ENCODE measurements at regions not wholly inside any gene's neighbourhood (a gene's known extent, or its start where the extent isn't known, plus 50 kb on each side); places are given as distances from the start of the nearest gene placed in this dataset.

DNA sequence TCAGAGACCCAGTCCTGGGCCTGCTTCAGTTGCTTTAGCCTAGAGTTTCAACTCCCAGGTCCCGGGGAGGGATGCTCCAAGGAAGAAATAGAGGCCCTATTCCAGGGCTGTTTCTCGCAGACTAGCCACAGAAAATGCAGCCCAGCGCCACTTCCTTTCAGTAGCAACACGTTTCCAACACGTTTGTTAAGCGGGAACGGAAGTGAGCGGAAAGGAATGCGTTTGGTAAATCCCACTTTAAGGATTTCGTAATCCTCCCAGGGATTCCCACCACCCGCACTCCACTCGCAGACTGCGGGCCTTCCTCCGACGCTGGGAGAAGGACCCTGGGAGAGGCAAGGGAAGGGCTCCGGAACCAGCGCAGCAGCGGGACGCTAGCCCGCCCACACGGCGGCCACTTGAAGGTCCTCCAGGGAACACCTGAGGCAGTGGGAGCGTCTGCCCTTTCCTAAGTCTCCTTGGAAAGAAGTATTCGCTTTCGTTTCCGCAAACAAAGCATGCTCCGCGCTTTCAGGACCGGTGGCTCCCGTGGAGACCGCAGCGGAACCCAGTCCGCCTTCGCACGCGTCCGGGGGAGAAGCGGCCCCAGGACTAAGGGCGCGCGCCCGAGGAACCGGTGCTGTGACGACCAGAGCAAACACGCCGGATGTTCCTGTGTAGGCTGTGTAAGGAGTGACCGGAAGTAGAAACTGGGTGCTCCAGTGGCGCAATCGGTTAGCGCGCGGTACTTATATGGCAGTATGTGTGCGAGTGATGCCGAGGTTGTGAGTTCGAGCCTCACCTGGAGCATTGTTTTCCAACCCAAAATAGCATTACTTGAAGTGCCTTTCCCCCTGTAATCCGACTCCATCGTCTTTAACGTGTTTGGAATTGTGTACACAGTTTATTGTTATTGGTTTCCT, 227.6 kb upstream of the PRSS16 start (continued):
- TF ChIP-seq, protein P1, sequence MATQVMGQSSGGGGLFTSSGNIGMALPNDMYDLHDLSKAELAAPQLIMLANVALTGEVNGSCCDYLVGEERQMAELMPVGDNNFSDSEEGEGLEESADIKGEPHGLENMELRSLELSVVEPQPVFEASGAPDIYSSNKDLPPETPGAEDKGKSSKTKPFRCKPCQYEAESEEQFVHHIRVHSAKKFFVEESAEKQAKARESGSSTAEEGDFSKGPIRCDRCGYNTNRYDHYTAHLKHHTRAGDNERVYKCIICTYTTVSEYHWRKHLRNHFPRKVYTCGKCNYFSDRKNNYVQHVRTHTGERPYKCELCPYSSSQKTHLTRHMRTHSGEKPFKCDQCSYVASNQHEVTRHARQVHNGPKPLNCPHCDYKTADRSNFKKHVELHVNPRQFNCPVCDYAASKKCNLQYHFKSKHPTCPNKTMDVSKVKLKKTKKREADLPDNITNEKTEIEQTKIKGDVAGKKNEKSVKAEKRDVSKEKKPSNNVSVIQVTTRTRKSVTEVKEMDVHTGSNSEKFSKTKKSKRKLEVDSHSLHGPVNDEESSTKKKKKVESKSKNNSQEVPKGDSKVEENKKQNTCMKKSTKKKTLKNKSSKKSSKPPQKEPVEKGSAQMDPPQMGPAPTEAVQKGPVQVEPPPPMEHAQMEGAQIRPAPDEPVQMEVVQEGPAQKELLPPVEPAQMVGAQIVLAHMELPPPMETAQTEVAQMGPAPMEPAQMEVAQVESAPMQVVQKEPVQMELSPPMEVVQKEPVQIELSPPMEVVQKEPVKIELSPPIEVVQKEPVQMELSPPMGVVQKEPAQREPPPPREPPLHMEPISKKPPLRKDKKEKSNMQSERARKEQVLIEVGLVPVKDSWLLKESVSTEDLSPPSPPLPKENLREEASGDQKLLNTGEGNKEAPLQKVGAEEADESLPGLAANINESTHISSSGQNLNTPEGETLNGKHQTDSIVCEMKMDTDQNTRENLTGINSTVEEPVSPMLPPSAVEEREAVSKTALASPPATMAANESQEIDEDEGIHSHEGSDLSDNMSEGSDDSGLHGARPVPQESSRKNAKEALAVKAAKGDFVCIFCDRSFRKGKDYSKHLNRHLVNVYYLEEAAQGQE (IDR thresholded peaks at IDR 0.05; ENCODE audit: low read depth, low read length): 0 out of 2 replicates have a peak, but pooled peaks have one; percentile 17
- TF ChIP-seq TEAD4 (IDR thresholded peaks at IDR 0.05; ENCODE audit: borderline replicate concordance, insufficient read depth) (0 out of 2 replicates have a peak, but pooled peaks have one; percentile 23), POLR2AphosphoS5 (IDR thresholded peaks at IDR 0.05; ENCODE audit: low read depth, low read length) (peak; percentile 81), NRF1 (IDR thresholded peaks at IDR 0.05; ENCODE audit: low read depth, low read length) (no peak), MXI1 (IDR thresholded peaks at IDR 0.05; ENCODE audit: low read depth, low read length) (peak; percentile 58; the same call in 1 of the 2 replicates), SIN3A (IDR thresholded peaks at IDR 0.05; ENCODE audit: borderline replicate concordance, low read depth, low read length) (no peak), EZH2phosphoT487 (IDR thresholded peaks at IDR 0.05; ENCODE audit: borderline replicate concordance, low read depth) (no peak)

DNA sequence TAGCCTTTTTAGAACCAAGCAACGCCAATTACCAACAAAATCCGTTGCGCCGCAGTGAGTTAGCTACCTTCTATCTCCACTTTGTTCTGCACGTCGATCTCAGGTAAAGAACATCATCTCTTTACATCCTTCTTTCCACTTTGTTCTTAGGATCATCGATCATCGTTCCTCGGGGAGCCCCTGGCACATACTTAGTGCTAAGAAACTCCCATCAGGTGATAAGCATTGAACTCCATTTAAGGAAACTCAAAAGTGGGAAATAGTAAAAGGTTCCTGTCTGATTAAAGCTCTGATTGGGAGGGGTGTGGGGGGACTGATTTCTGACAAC, 227.0 kb upstream of the PRSS16 start:
- Histone ChIP-seq H4K20me1 (ENCODE audit: insufficient read depth) (no peaks in the 10 kb centered on the region), H3K4me1 (ENCODE audit: control insufficient read depth in 1 of 2, insufficient read depth in 2 of 2, low read depth in 1 of 2, low read length in 1 of 2) (peaks cover 0 to 8% of the 10 kb centered on the region in 2 experiments; a peak in 2 of 4 replicates)

More for the DNA sequence above, 227.0 kb upstream of the PRSS16 start:
- no peaks in the 10 kb centered on the region for H3K79me2 ChIP-seq (ENCODE audit: insufficient read depth)
- TF ChIP-seq, protein P2, sequence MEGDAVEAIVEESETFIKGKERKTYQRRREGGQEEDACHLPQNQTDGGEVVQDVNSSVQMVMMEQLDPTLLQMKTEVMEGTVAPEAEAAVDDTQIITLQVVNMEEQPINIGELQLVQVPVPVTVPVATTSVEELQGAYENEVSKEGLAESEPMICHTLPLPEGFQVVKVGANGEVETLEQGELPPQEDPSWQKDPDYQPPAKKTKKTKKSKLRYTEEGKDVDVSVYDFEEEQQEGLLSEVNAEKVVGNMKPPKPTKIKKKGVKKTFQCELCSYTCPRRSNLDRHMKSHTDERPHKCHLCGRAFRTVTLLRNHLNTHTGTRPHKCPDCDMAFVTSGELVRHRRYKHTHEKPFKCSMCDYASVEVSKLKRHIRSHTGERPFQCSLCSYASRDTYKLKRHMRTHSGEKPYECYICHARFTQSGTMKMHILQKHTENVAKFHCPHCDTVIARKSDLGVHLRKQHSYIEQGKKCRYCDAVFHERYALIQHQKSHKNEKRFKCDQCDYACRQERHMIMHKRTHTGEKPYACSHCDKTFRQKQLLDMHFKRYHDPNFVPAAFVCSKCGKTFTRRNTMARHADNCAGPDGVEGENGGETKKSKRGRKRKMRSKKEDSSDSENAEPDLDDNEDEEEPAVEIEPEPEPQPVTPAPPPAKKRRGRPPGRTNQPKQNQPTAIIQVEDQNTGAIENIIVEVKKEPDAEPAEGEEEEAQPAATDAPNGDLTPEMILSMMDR (IDR thresholded peaks at IDR 0.05): no peak
- TF ChIP-seq GATA2 (CRISPR knock-in tag; IDR thresholded peaks at IDR 0.05) (no peak), GABPA (IDR thresholded peaks at IDR 0.05; ENCODE audit: low read depth) (no peak), RFX5 (IDR thresholded peaks at IDR 0.05; ENCODE audit: low read length) (no peak), EP300 (IDR thresholded peaks at IDR 0.05; ENCODE audit: borderline replicate concordance in 1 of 2, low read depth in 1 of 2, low read length in 1 of 2) (0 out of 4 replicates have a peak, but pooled peaks of 1 of the 2 experiments have one; percentile 0)
- TF ChIP-seq, protein P3, sequence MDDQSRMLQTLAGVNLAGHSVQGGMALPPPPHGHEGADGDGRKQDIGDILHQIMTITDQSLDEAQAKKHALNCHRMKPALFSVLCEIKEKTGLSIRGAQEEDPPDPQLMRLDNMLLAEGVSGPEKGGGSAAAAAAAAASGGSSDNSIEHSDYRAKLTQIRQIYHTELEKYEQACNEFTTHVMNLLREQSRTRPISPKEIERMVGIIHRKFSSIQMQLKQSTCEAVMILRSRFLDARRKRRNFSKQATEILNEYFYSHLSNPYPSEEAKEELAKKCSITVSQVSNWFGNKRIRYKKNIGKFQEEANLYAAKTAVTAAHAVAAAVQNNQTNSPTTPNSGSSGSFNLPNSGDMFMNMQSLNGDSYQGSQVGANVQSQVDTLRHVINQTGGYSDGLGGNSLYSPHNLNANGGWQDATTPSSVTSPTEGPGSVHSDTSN (IDR thresholded peaks at IDR 0.05): no peak
- TF ChIP-seq, protein P4, sequence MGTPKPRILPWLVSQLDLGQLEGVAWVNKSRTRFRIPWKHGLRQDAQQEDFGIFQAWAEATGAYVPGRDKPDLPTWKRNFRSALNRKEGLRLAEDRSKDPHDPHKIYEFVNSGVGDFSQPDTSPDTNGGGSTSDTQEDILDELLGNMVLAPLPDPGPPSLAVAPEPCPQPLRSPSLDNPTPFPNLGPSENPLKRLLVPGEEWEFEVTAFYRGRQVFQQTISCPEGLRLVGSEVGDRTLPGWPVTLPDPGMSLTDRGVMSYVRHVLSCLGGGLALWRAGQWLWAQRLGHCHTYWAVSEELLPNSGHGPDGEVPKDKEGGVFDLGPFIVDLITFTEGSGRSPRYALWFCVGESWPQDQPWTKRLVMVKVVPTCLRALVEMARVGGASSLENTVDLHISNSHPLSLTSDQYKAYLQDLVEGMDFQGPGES (IDR thresholded peaks at IDR 0.05; ENCODE audit: low read depth, low read length): no peak
- TF ChIP-seq, protein P5, sequence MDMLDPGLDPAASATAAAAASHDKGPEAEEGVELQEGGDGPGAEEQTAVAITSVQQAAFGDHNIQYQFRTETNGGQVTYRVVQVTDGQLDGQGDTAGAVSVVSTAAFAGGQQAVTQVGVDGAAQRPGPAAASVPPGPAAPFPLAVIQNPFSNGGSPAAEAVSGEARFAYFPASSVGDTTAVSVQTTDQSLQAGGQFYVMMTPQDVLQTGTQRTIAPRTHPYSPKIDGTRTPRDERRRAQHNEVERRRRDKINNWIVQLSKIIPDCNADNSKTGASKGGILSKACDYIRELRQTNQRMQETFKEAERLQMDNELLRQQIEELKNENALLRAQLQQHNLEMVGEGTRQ (IDR thresholded peaks at IDR 0.05; ENCODE audit: borderline replicate concordance, low read depth, low read length): no peak
- TF ChIP-seq, protein P1 (IDR thresholded peaks at IDR 0.05; ENCODE audit: low read depth, low read length): no peak
- peak overlapping the region in 1 of 2 experiments; percentile 64; a peak in 2 of 4 replicates for H3K27ac ChIP-seq (ENCODE audit: low read depth in 2 of 2, low read length in 1 of 2)
- ChIA-PET POLR2A (no interaction called here), CTCF (interaction anchor here (1.2 kb wide), 1 partner anchor 58 kb away, joined by 4 read pairs; no protein-coding TSS in a partner anchor)
- H3K9ac ChIP-seq: no peak overlapping the region
- H2AFZ ChIP-seq (ENCODE audit: low read depth): peak overlapping the region; percentile 79
- peak overlapping the region; percentile 79; the same call in 1 of the 2 replicates for H3K4me2 ChIP-seq
- no peaks in the 10 kb centered on the region for H3K36me3 ChIP-seq (replicated peaks in 1 of 2; ENCODE audit: control insufficient read depth in 1 of 2, insufficient read depth in 2 of 2, low read length in 1 of 2)
- H3K9me2 ChIP-seq: no peaks in the 10 kb centered on the region
- H3K4me3 ChIP-seq (ENCODE audit: low read depth in 2 of 2, low read length in 1 of 2): peak overlapping the region; percentile 74 to 85
- DNase-seq: no peak
- no peaks in the 10 kb centered on the region for H3F3A ChIP-seq (replicated peaks; ENCODE audit: insufficient read depth)
- H3K9me3 ChIP-seq: no peaks in the 10 kb centered on the region
- WGBS (ENCODE audit: low lambda C conversion rate): 84% methylated on average over 9 of the region's 9 CpGs
- no peaks in the 10 kb centered on the region for H3K27me3 ChIP-seq (ENCODE audit: insufficient read depth)
